ENCODE measurements at regions not wholly inside any gene's neighbourhood (a gene's known extent, or its start where the extent isn't known, plus 50 kb on each side); places are given as distances from the start of the nearest gene placed in this dataset.

DNA sequence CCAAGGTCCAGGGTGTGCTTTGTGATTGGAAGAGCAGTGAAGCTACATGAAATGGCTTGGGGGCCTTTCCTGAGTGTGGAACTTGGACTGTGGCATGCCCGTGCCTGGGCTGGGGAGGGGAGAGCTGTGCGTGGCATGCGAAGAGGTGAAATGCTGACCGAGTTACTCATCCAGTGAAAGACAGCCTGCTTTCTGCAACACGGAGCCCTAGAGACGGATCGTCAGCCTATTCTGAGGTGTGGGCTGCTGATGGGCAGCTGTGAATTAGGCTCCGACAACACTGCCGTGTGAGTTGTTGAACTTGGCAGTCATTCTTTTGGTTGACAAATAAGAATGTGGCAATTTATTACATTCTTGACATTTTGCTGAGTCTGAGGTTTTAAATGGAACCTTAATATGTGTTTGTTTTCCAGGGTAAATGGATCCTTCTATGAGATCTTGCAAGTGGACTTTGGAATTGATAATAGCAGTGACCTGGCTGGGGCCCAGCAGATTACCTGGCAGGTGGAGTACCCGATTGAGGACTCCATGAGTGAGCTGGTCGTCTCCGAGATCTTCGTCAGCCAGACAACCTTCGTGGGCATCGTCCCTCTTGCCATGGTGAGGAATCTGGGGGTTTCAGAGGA lies 453.9 kb downstream of the AACS start:
- H3F3A ChIP-seq (ENCODE audit: insufficient read depth, low read length, poor library complexity, severe bottlenecking), result no peaks in the 10 kb centered on the region
- H3K4me3 ChIP-seq (ENCODE audit: low read length), result no peak overlapping the region
- H3K9me3 ChIP-seq (ENCODE audit: low read length), result peaks cover 7% of the 10 kb centered on the region
- H3K9ac ChIP-seq (ENCODE audit: low read length), result no peak overlapping the region
- H3K79me2 ChIP-seq (replicated peaks; ENCODE audit: insufficient read depth, low read length), result no peaks in the 10 kb centered on the region
- H3K36me3 ChIP-seq (ENCODE audit: insufficient read depth, low read length), result no peaks in the 10 kb centered on the region
- TF ChIP-seq EP300 (conservative IDR thresholded peaks at IDR 0.05; ENCODE audit: poor library complexity, severe bottlenecking) (no peak), MXI1 (conservative IDR thresholded peaks at IDR 0.05; ENCODE audit: poor library complexity, severe bottlenecking) (no peak), TAF1 (IDR thresholded peaks at IDR 0.05; ENCODE audit: low read depth) (no peak), POLR2AphosphoS5 (IDR thresholded peaks at IDR 0.05) (no peak), REST (IDR thresholded peaks at IDR 0.05; ENCODE audit: borderline replicate concordance) (no peak), SMC3 (conservative IDR thresholded peaks at IDR 0.05; ENCODE audit: poor library complexity) (no peak), RAD21 (conservative IDR thresholded peaks at IDR 0.05) (no peak), EZH2 (IDR thresholded peaks at IDR 0.05; ENCODE audit: borderline replicate concordance, insufficient read depth, low read length, poor library complexity, severe bottlenecking) (no peak)
- TF ChIP-seq, protein P1, sequence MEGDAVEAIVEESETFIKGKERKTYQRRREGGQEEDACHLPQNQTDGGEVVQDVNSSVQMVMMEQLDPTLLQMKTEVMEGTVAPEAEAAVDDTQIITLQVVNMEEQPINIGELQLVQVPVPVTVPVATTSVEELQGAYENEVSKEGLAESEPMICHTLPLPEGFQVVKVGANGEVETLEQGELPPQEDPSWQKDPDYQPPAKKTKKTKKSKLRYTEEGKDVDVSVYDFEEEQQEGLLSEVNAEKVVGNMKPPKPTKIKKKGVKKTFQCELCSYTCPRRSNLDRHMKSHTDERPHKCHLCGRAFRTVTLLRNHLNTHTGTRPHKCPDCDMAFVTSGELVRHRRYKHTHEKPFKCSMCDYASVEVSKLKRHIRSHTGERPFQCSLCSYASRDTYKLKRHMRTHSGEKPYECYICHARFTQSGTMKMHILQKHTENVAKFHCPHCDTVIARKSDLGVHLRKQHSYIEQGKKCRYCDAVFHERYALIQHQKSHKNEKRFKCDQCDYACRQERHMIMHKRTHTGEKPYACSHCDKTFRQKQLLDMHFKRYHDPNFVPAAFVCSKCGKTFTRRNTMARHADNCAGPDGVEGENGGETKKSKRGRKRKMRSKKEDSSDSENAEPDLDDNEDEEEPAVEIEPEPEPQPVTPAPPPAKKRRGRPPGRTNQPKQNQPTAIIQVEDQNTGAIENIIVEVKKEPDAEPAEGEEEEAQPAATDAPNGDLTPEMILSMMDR (IDR thresholded peaks at IDR 0.05; ENCODE audit: poor library complexity, severe bottlenecking), result no peak
- no peaks in the 10 kb centered on the region for H4K20me1 ChIP-seq (ENCODE audit: insufficient read depth)
- H3K9me2 ChIP-seq (ENCODE audit: insufficient read depth, low read length), result no peaks in the 10 kb centered on the region
- H3K27me3 ChIP-seq (ENCODE audit: insufficient read depth, low read depth, low read length), result no peaks in the 10 kb centered on the region
- no peak overlapping the region for H3K27ac ChIP-seq (ENCODE audit: low read length)
- H2AFZ ChIP-seq (ENCODE audit: low read depth, low read length), result no peak overlapping the region
- H3K4me2 ChIP-seq (ENCODE audit: low read length), result no peak overlapping the region

GRCh38 chr12:125525879-125526278 lies 460.6 kb downstream of the AACS start:
- Histone ChIP-seq H3K27ac (ENCODE audit: low read length) (no peak overlapping the region), H2AFZ (ENCODE audit: low read depth, low read length) (no peak overlapping the region), H3K27me3 (ENCODE audit: insufficient read depth, low read depth, low read length) (no peaks in the 10 kb centered on the region), H4K20me1 (ENCODE audit: insufficient read depth) (no peaks in the 10 kb centered on the region), H3K4me3 (ENCODE audit: low read length) (no peak overlapping the region), H3K4me2 (ENCODE audit: low read length) (no peak overlapping the region), H3K36me3 (ENCODE audit: insufficient read depth, low read length) (no peaks in the 10 kb centered on the region), H3K9me3 (ENCODE audit: low read length) (peaks cover 7% of the 10 kb centered on the region), H3K79me2 (replicated peaks; ENCODE audit: insufficient read depth, low read length) (no peaks in the 10 kb centered on the region), H3K9ac (ENCODE audit: low read length) (no peak overlapping the region), H3F3A (ENCODE audit: insufficient read depth, low read length, poor library complexity, severe bottlenecking) (no peaks in the 10 kb centered on the region), H3K9me2 (ENCODE audit: insufficient read depth, low read length) (no peaks in the 10 kb centered on the region)
- no peak for TF ChIP-seq POLR2AphosphoS5 (IDR thresholded peaks at IDR 0.05)
- no peak for TF ChIP-seq EZH2 (IDR thresholded peaks at IDR 0.05; ENCODE audit: borderline replicate concordance, insufficient read depth, low read length, poor library complexity, severe bottlenecking)
- TF ChIP-seq TAF1 (IDR thresholded peaks at IDR 0.05; ENCODE audit: low read depth), result no peak
- TF ChIP-seq, protein P1 (IDR thresholded peaks at IDR 0.05; ENCODE audit: poor library complexity, severe bottlenecking), result no peak
- TF ChIP-seq EP300 (conservative IDR thresholded peaks at IDR 0.05; ENCODE audit: poor library complexity, severe bottlenecking), result no peak
- TF ChIP-seq RAD21 (conservative IDR thresholded peaks at IDR 0.05), result no peak
- TF ChIP-seq MXI1 (conservative IDR thresholded peaks at IDR 0.05; ENCODE audit: poor library complexity, severe bottlenecking), result no peak
- no peak for TF ChIP-seq SMC3 (conservative IDR thresholded peaks at IDR 0.05; ENCODE audit: poor library complexity)
- no peak for TF ChIP-seq REST (IDR thresholded peaks at IDR 0.05; ENCODE audit: borderline replicate concordance)
